CD4-positive, CD25-positive, alpha-beta regulatory T cell (primary cell): ENCODE measurements at regions not wholly inside any gene's neighbourhood (a gene's known extent, or its start where the extent isn't known, plus 50 kb on each side); places are given as distances from the start of the nearest gene placed in this dataset.
"Not testable (repeated sequence)": the region's sequence is repeated elsewhere in the genome, so short reads cannot be mapped to it uniquely, and the experiment has no call there.

Experiments
- ATAC-seq, 2 donors: fragments of 150-1000 bp; cut with Tn5 transposase; one replicate each; pipeline ENCODE4 v1.10.0; 2021; ENCODE audit warnings: low read depth in 2 of 2, moderate number of reproducible peaks in 2 of 2, moderate library complexity in 1 of 2
- DNase-seq, 3 donors: peaks; one replicate each; pipeline versions ENCODE4 v3.0.0 to v3.0.0-alpha.2; 2012 to 2022; ENCODE audit warnings: mixed read lengths in 1 of 3
- H3K27ac ChIP-seq: one replicate; pipeline ENCODE4 v1.7.0; 2013; ENCODE audit warnings: mild to moderate bottlenecking, low read length; ENCODE audit not compliant: insufficient read depth, poor library complexity, severe bottlenecking
- H3K27me3 ChIP-seq: one replicate; pipeline ENCODE4 v1.7.0; 2013; ENCODE audit warnings: low read length; ENCODE audit not compliant: control insufficient read depth, insufficient read depth
- H3K36me3 ChIP-seq: one replicate; pipeline ENCODE4 v1.7.0; 2013; ENCODE audit warnings: mild to moderate bottlenecking, low read length, moderate library complexity; ENCODE audit not compliant: control insufficient read depth, insufficient read depth
- H3K4me1 ChIP-seq: 2 replicates; pipeline ENCODE4 v1.7.0; 2013; ENCODE audit warnings: mild to moderate bottlenecking, low read length; ENCODE audit not compliant: insufficient read depth, control insufficient read depth, poor library complexity, severe bottlenecking
- H3K4me3 ChIP-seq: one replicate; pipeline ENCODE4 v1.7.0; 2013; ENCODE audit warnings: low read depth, mild to moderate bottlenecking, low read length, moderate library complexity
- H3K9me3 ChIP-seq, 2 experiments: 1 replicate in 1 of 2; 2 replicates in 1 of 2; pipeline ENCODE4 v1.7.0; 2013; ENCODE audit warnings: low read length in 2 of 2, mild to moderate bottlenecking in 1 of 2, moderate library complexity in 1 of 2; ENCODE audit not compliant: control insufficient read depth in 2 of 2
- H3K27ac Mint-ChIP-seq, 3 donors: one replicate each; pipeline ENCODE4 v1.8.0; 2020 to 2022; ENCODE audit warnings: mild to moderate bottlenecking in 3 of 3, mixed read lengths in 3 of 3, moderate library complexity in 2 of 3
- H3K27me3 Mint-ChIP-seq: one replicate; pipeline ENCODE4 v1.8.0; 2022; ENCODE audit warnings: mild to moderate bottlenecking, mixed read lengths
- H3K36me3 Mint-ChIP-seq: one replicate; pipeline ENCODE4 v1.8.0; 2020; ENCODE audit warnings: mixed read lengths
- H3K4me1 Mint-ChIP-seq, 4 donors: one replicate each; pipeline ENCODE4 v1.8.0; 2020 to 2022; ENCODE audit warnings: mixed read lengths in 4 of 4, mild to moderate bottlenecking in 1 of 4
- H3K4me3 Mint-ChIP-seq, 4 donors: one replicate each; pipeline ENCODE4 v1.8.0; 2020 to 2022; ENCODE audit warnings: mild to moderate bottlenecking in 4 of 4, mixed read lengths in 4 of 4, moderate library complexity in 3 of 4
- H3K9me3 Mint-ChIP-seq, 7 donors: one replicate each; pipeline ENCODE4 v1.8.0; 2020 to 2022; ENCODE audit warnings: mixed read lengths in 7 of 7, mild to moderate bottlenecking in 3 of 7, moderate library complexity in 2 of 7

DNA sequence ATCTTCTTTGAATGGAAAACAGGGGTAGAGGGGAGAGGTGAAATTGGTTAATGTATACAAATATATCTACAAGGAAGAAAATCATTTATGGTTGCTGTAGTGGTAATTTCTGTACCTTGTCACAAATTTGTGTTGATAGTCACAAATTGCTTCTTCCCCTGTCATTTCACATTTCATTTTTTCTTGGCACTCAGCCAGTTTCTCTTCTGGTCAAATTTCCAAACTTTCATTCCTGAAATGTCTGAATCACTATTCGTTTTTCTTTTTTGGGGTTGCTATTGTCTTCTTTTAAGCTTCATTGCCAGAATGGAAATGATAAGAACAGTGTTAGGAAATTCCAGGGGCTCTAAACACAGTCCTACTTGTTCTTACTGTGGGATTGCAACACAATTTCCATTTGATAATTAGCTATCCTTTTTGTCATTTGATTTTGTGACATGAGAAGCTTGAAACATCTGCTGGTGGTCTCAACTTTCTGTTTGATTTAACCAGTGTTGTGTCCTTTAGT is 136.0 kb upstream of the GCFC2 start:
- ATAC-seq (no peak), DNase-seq (no peak)
- no peaks in the 10 kb centered on the region for H3K36me3 Mint-ChIP-seq
- peaks cover 0 to 2% (median 0%) of the 10 kb centered on the region in 7 donors for H3K9me3 Mint-ChIP-seq
- H3K4me3 Mint-ChIP-seq = no peak overlapping the region
- Histone ChIP-seq H3K27me3 (no peaks in the 10 kb centered on the region), H3K36me3 (no peaks in the 10 kb centered on the region), H3K4me1 (no peaks in the 10 kb centered on the region), H3K4me3 (no peak overlapping the region), H3K27ac (no peak overlapping the region), H3K9me3 (no peaks in the 10 kb centered on the region)
- H3K4me1 Mint-ChIP-seq = no peaks in the 10 kb centered on the region
- H3K27me3 Mint-ChIP-seq = peaks cover 5% of the 10 kb centered on the region
- H3K27ac Mint-ChIP-seq = no peak overlapping the region

- no peaks in the 10 kb centered on the region for H3K27me3 ChIP-seq
Measured at GRCh38 chr2:75844651-75845050, 133.9 kb upstream of the GCFC2 start.

DNA sequence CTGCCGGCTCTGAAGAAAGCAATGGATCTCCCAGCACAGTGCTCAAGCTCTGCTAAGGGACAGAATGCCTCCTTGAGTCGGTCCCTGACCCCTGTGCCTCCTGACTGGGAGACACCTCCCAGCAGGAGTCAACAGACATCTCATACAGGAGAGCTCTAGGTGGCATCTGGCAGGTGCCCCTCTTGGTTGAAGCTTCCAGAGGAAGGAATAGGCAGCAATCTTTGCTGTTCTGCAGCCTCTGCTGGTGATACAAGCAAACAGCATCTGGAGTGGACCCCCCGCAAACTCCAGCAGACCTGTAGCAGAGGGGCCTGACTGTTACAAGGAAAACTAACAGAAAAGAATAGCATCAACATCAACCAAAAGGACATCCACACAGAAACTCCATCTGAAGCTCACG is 123.9 kb upstream of the GCFC2 start:
- not testable (repeated sequence) for ATAC-seq, H3K27me3 ChIP-seq, DNase-seq, H3K4me3 ChIP-seq, H3K4me1 ChIP-seq, H3K4me3 Mint-ChIP-seq, H3K27ac Mint-ChIP-seq, H3K4me1 Mint-ChIP-seq, H3K9me3 ChIP-seq, H3K36me3 ChIP-seq, H3K36me3 Mint-ChIP-seq, H3K27ac ChIP-seq, H3K27me3 Mint-ChIP-seq
- peaks cover 0 to 14% (median 3%) of the 10 kb centered on the region in 7 donors for H3K9me3 Mint-ChIP-seq

More at GRCh38 chr2:75844651-75845050, 133.9 kb upstream of the GCFC2 start:
- DNase-seq (no peak), ATAC-seq (no peak)
- Mint-ChIP-seq H3K27ac (no peak overlapping the region), H3K36me3 (no peaks in the 10 kb centered on the region), H3K4me1 (no peaks in the 10 kb centered on the region), H3K27me3 (peaks cover 5% of the 10 kb centered on the region), H3K9me3 (peaks cover 0 to 2% (median 0%) of the 10 kb centered on the region in 7 donors), H3K4me3 (no peak overlapping the region)
- Histone ChIP-seq H3K9me3 (no peaks in the 10 kb centered on the region), H3K36me3 (no peaks in the 10 kb centered on the region), H3K27ac (no peak overlapping the region), H3K4me3 (no peak overlapping the region), H3K4me1 (no peaks in the 10 kb centered on the region)

- Histone ChIP-seq H3K27ac (no peak overlapping the region), H3K4me1 (no peaks in the 10 kb centered on the region), H3K27me3 (no peaks in the 10 kb centered on the region), H3K36me3 (no peaks in the 10 kb centered on the region), H3K9me3 (no peaks in the 10 kb centered on the region), H3K4me3 (no peak overlapping the region)
- no peaks in the 10 kb centered on the region for H3K4me1 Mint-ChIP-seq
- H3K36me3 Mint-ChIP-seq = no peaks in the 10 kb centered on the region
- no peak overlapping the region for H3K4me3 Mint-ChIP-seq
- ATAC-seq (no peak), DNase-seq (no peak)
- peaks cover 0 to 12% (median 1%) of the 10 kb centered on the region in 7 donors for H3K9me3 Mint-ChIP-seq
- no peak overlapping the region for H3K27ac Mint-ChIP-seq
- H3K27me3 Mint-ChIP-seq = no peaks in the 10 kb centered on the region
Measured at GRCh38 chr2:75833386-75833785, 122.7 kb upstream of the GCFC2 start.

DNA sequence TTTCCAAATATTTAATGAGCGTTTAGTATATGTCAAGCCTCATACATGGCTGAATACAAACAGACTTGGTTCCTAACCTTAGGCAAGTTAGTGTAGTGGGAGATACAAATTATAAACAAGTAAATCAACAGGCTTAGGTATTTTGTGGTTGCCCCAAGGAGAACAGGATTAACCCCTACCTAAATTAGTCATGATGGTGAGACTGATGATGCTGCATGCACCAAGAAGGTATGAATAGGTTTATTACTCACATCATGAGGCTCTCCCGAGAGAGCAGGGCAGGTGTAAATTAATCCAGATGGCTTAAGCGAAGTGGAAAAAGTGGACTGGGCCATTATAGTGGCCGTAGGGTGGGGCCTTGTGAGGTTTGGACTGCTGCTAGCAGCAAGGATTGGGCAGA is 118.1 kb upstream of the GCFC2 start:
- no peak for DNase-seq
- H3K4me1 ChIP-seq = no peaks in the 10 kb centered on the region
- no peak overlapping the region for H3K4me3 ChIP-seq
- no peak overlapping the region for H3K27ac Mint-ChIP-seq
- H3K4me3 Mint-ChIP-seq = no peak overlapping the region
- ATAC-seq = no peak
- no peaks in the 10 kb centered on the region for H3K9me3 ChIP-seq
- H3K27me3 Mint-ChIP-seq = no peaks in the 10 kb centered on the region
- H3K27me3 ChIP-seq = no peaks in the 10 kb centered on the region
- no peaks in the 10 kb centered on the region for H3K4me1 Mint-ChIP-seq
- peaks cover 7 to 14% (median 9%) of the 10 kb centered on the region in 7 donors for H3K9me3 Mint-ChIP-seq
- no peaks in the 10 kb centered on the region for H3K36me3 ChIP-seq
- no peaks in the 10 kb centered on the region for H3K36me3 Mint-ChIP-seq
- H3K27ac ChIP-seq = no peak overlapping the region

GRCh38 chr2:75823515-75823914 is 112.8 kb upstream of the GCFC2 start:
- H3K27ac Mint-ChIP-seq, ATAC-seq, H3K27ac ChIP-seq, H3K9me3 ChIP-seq, H3K4me3 ChIP-seq, H3K4me1 ChIP-seq, H3K36me3 Mint-ChIP-seq, H3K27me3 Mint-ChIP-seq, H3K4me1 Mint-ChIP-seq, H3K36me3 ChIP-seq, DNase-seq, H3K27me3 ChIP-seq, H3K4me3 Mint-ChIP-seq: not testable (repeated sequence)
- peaks cover 7 to 16% (median 11%) of the 10 kb centered on the region in 7 donors for H3K9me3 Mint-ChIP-seq

DNA sequence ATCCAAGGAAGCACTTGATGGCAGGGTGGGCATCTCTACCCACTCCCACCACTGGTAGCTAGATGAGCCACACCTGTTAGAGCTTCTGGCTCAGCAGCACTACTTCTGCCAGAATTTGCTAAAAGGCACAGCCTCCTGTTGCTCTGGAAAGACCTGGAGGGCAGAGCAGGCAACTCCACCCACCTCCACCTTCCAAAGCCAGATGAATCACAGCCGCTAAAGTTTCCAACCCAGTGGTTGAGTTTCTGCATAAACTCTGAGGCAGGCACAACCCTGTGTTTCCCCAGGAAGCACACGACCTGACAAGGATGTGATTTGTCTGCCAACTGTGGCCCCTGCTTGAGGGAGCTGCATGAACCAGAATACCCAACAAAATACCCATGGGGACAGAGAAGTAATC is 111.6 kb upstream of the GCFC2 start:
- no peaks in the 10 kb centered on the region for H3K27me3 Mint-ChIP-seq
- peaks cover 2 to 16% (median 11%) of the 10 kb centered on the region in 7 donors for H3K9me3 Mint-ChIP-seq
- no peaks in the 10 kb centered on the region for H3K27me3 ChIP-seq
- H3K36me3 Mint-ChIP-seq = no peaks in the 10 kb centered on the region
- no peak overlapping the region for H3K4me3 Mint-ChIP-seq
- H3K4me1 Mint-ChIP-seq = no peaks in the 10 kb centered on the region
- no peak overlapping the region for H3K4me3 ChIP-seq
- H3K36me3 ChIP-seq = no peaks in the 10 kb centered on the region
- H3K9me3 ChIP-seq = no peaks in the 10 kb centered on the region
- no peak overlapping the region for H3K27ac ChIP-seq
- ATAC-seq (no peak), DNase-seq (no peak)
- H3K27ac Mint-ChIP-seq = no peak overlapping the region
- no peaks in the 10 kb centered on the region for H3K4me1 ChIP-seq

- Histone ChIP-seq H3K4me3 (no peak overlapping the region), H3K27me3 (no peaks in the 10 kb centered on the region), H3K27ac (no peak overlapping the region), H3K36me3 (no peaks in the 10 kb centered on the region), H3K9me3 (no peaks in the 10 kb centered on the region), H3K4me1 (no peaks in the 10 kb centered on the region)
- no peak for ATAC-seq
- H3K27me3 Mint-ChIP-seq = no peaks in the 10 kb centered on the region
- H3K9me3 Mint-ChIP-seq = peaks cover under 1 to 16% (median 8%) of the 10 kb centered on the region in 7 donors
- H3K4me1 Mint-ChIP-seq = no peaks in the 10 kb centered on the region
- H3K4me3 Mint-ChIP-seq = no peak overlapping the region
- H3K27ac Mint-ChIP-seq = no peak overlapping the region
- H3K36me3 Mint-ChIP-seq = no peaks in the 10 kb centered on the region
- no peak for DNase-seq
Measured at GRCh38 chr2:75820693-75821092, 110.0 kb upstream of the GCFC2 start.
